ENCODE measurements at regions not wholly inside any gene's neighbourhood (a gene's known extent, or its start where the extent isn't known, plus 50 kb on each side); places are given as distances from the start of the nearest gene placed in this dataset.

GRCh38 chr13:87736849-87737385 lies 65.7 kb downstream of the SLITRK5 start:
- H3K4me1 ChIP-seq = no peaks in the 10 kb centered on the region
- no peak overlapping the region for H3K27ac ChIP-seq
- intact Hi-C loops (cut with DNase I) = no loop called here
- H3K27me3 ChIP-seq = no peaks in the 10 kb centered on the region
- H3K36me3 ChIP-seq = no peaks in the 10 kb centered on the region
- TF ChIP-seq CTCF (IDR thresholded peaks at IDR 0.05) = no peak
- TF ChIP-seq POLR2A (IDR thresholded peaks at IDR 0.05) = no peak
- no peak for TF ChIP-seq POLR2AphosphoS5 (IDR thresholded peaks at IDR 0.05; ENCODE audit: insufficient read depth in 1 of 2, low read depth in 1 of 2)
- no peaks in the 10 kb centered on the region for H3K9me3 ChIP-seq
- no peak overlapping the region for H3K4me3 ChIP-seq
- DNase-seq (ENCODE audit: extremely low spot score in 2 of 2) = no peak

- no peaks in the 10 kb centered on the region for H3K36me3 ChIP-seq
- H3K27me3 ChIP-seq = no peaks in the 10 kb centered on the region
- intact Hi-C loops (cut with DNase I) = no loop called here
- no peaks in the 10 kb centered on the region for H3K4me1 ChIP-seq
- H3K9me3 ChIP-seq = no peaks in the 10 kb centered on the region
- H3K4me3 ChIP-seq = no peak overlapping the region
- no peak overlapping the region for H3K27ac ChIP-seq
- TF ChIP-seq POLR2A (IDR thresholded peaks at IDR 0.05) = no peak
- no peak for TF ChIP-seq POLR2AphosphoS5 (IDR thresholded peaks at IDR 0.05; ENCODE audit: insufficient read depth in 1 of 2, low read depth in 1 of 2)
- no peak for TF ChIP-seq CTCF (IDR thresholded peaks at IDR 0.05)
- no peak for DNase-seq (ENCODE audit: extremely low spot score in 2 of 2)
These were observed 82.9 kb downstream of the SLITRK5 start for GRCh38 chr13:87754097-87754496.

GRCh38 chr13:87769445-87769844 lies 98.3 kb downstream of the SLITRK5 start:
- TF ChIP-seq CTCF (IDR thresholded peaks at IDR 0.05) = no peak
- TF ChIP-seq POLR2A (IDR thresholded peaks at IDR 0.05) = no peak
- TF ChIP-seq POLR2AphosphoS5 (IDR thresholded peaks at IDR 0.05; ENCODE audit: insufficient read depth in 1 of 2, low read depth in 1 of 2) = no peak
- Histone ChIP-seq H3K36me3 (no peaks in the 10 kb centered on the region), H3K4me3 (no peak overlapping the region), H3K27me3 (no peaks in the 10 kb centered on the region), H3K4me1 (no peaks in the 10 kb centered on the region), H3K9me3 (no peaks in the 10 kb centered on the region), H3K27ac (no peak overlapping the region)
- no peak for DNase-seq (ENCODE audit: extremely low spot score in 2 of 2)
- intact Hi-C loops (cut with DNase I) = no loop called here

- TF ChIP-seq POLR2A (IDR thresholded peaks at IDR 0.05) (no peak), CTCF (IDR thresholded peaks at IDR 0.05) (no peak), POLR2AphosphoS5 (IDR thresholded peaks at IDR 0.05; ENCODE audit: insufficient read depth in 1 of 2, low read depth in 1 of 2) (no peak)
- H3K9me3 ChIP-seq = no peaks in the 10 kb centered on the region
- intact Hi-C loops (cut with DNase I) = no loop called here
- H3K4me3 ChIP-seq = no peak overlapping the region
- no peaks in the 10 kb centered on the region for H3K27me3 ChIP-seq
- H3K36me3 ChIP-seq = no peaks in the 10 kb centered on the region
- no peaks in the 10 kb centered on the region for H3K4me1 ChIP-seq
- no peak overlapping the region for H3K27ac ChIP-seq
- DNase-seq (ENCODE audit: extremely low spot score in 2 of 2) = no peak
These were observed 106.2 kb downstream of the SLITRK5 start for GRCh38 chr13:87777387-87777786.

- no peak for DNase-seq (ENCODE audit: extremely low spot score in 2 of 2)
- no peaks in the 10 kb centered on the region for H3K36me3 ChIP-seq
- H3K27me3 ChIP-seq = no peaks in the 10 kb centered on the region
- H3K4me3 ChIP-seq = no peak overlapping the region
- no peak overlapping the region for H3K27ac ChIP-seq
- H3K4me1 ChIP-seq = no peaks in the 10 kb centered on the region
- intact Hi-C loops (cut with DNase I) = no loop called here
- TF ChIP-seq CTCF (IDR thresholded peaks at IDR 0.05) = no peak
- no peak for TF ChIP-seq POLR2AphosphoS5 (IDR thresholded peaks at IDR 0.05; ENCODE audit: insufficient read depth in 1 of 2, low read depth in 1 of 2)
- TF ChIP-seq POLR2A (IDR thresholded peaks at IDR 0.05) = no peak
- no peaks in the 10 kb centered on the region for H3K9me3 ChIP-seq
These were observed 107.0 kb downstream of the SLITRK5 start for GRCh38 chr13:87778128-87778527.

All from vagina (tissue), 2 donors.